ENCODE measurements at regions not wholly inside any gene's neighbourhood (a gene's known extent, or its start where the extent isn't known, plus 50 kb on each side); places are given as distances from the start of the nearest gene placed in this dataset.

GRCh38 chr6:14547284-14547998, 429.9 kb downstream of the CD83 start:
- ChIA-PET CTCF (no interaction called here), POLR2A (no interaction called here)
- Mint-ChIP-seq H3K36me3 (ENCODE audit: insufficient read depth, unreplicated experiment) (no peaks in the 10 kb centered on the region), H3K4me1 (ENCODE audit: low read depth, unreplicated experiment) (no peaks in the 10 kb centered on the region), H3K27ac (ENCODE audit: unreplicated experiment) (no peak overlapping the region), H3K27me3 (ENCODE audit: insufficient read depth, unreplicated experiment) (no peaks in the 10 kb centered on the region), H3K9me3 (ENCODE audit: unreplicated experiment) (no peaks in the 10 kb centered on the region), H3K4me3 (ENCODE audit: unreplicated experiment) (no peak overlapping the region)
- intact Hi-C loops (cut with micrococcal nuclease; ENCODE audit: unreplicated experiment) = no loop called here
- Histone ChIP-seq H3K9me3 (no peaks in the 10 kb centered on the region), H3K27me3 (replicated peaks; ENCODE audit: control insufficient read depth, insufficient read depth, low read length) (no peaks in the 10 kb centered on the region), H3K4me3 (ENCODE audit: low read depth, low read length) (no peak overlapping the region), H3K4me1 (peaks cover 6% of the 10 kb centered on the region; the same call in 1 of the 2 replicates), H3K36me3 (ENCODE audit: control insufficient read depth, insufficient read depth, low read length) (no peaks in the 10 kb centered on the region)
- BruUV-seq (replicated peaks) = no TSS peak
- TF ChIP-seq CTCF (IDR thresholded peaks at IDR 0.05; ENCODE audit: insufficient read depth in 1 of 2, low read depth in 1 of 2, low read length in 1 of 2, severe bottlenecking in 1 of 2, unreplicated experiment in 1 of 2) = no peak
- DNase-seq = no peak

- TF ChIP-seq CTCF (IDR thresholded peaks at IDR 0.05; ENCODE audit: insufficient read depth in 1 of 2, low read depth in 1 of 2, low read length in 1 of 2, severe bottlenecking in 1 of 2, unreplicated experiment in 1 of 2) = no peak
- Histone ChIP-seq H3K9me3 (no peaks in the 10 kb centered on the region), H3K27me3 (replicated peaks; ENCODE audit: control insufficient read depth, insufficient read depth, low read length) (no peaks in the 10 kb centered on the region), H3K4me3 (ENCODE audit: low read depth, low read length) (no peak overlapping the region), H3K36me3 (ENCODE audit: control insufficient read depth, insufficient read depth, low read length) (no peaks in the 10 kb centered on the region), H3K4me1 (peaks cover 6% of the 10 kb centered on the region; the same call in 1 of the 2 replicates)
- ChIA-PET CTCF (no interaction called here), POLR2A (no interaction called here)
- H3K4me1 Mint-ChIP-seq (ENCODE audit: low read depth, unreplicated experiment) = no peaks in the 10 kb centered on the region
- no peaks in the 10 kb centered on the region for H3K9me3 Mint-ChIP-seq (ENCODE audit: unreplicated experiment)
- intact Hi-C loops (cut with micrococcal nuclease; ENCODE audit: unreplicated experiment) = no loop called here
- DNase-seq = peak in 1 of 2 experiments; percentile 4
- no peaks in the 10 kb centered on the region for H3K36me3 Mint-ChIP-seq (ENCODE audit: insufficient read depth, unreplicated experiment)
- no peak overlapping the region for H3K27ac Mint-ChIP-seq (ENCODE audit: unreplicated experiment)
- no peak overlapping the region for H3K4me3 Mint-ChIP-seq (ENCODE audit: unreplicated experiment)
- no peaks in the 10 kb centered on the region for H3K27me3 Mint-ChIP-seq (ENCODE audit: insufficient read depth, unreplicated experiment)
- no TSS peak for BruUV-seq (replicated peaks)
Measured at GRCh38 chr6:14549304-14549770, 431.8 kb downstream of the CD83 start.

- H3K27ac Mint-ChIP-seq (ENCODE audit: unreplicated experiment) = no peak overlapping the region
- Histone ChIP-seq H3K4me3 (ENCODE audit: low read depth, low read length) (no peak overlapping the region), H3K27me3 (replicated peaks; ENCODE audit: control insufficient read depth, insufficient read depth, low read length) (no peaks in the 10 kb centered on the region), H3K36me3 (ENCODE audit: control insufficient read depth, insufficient read depth, low read length) (no peaks in the 10 kb centered on the region), H3K9me3 (no peaks in the 10 kb centered on the region), H3K4me1 (peaks cover 6% of the 10 kb centered on the region; the same call in 1 of the 2 replicates)
- no peaks in the 10 kb centered on the region for H3K4me1 Mint-ChIP-seq (ENCODE audit: low read depth, unreplicated experiment)
- no peak overlapping the region for H3K4me3 Mint-ChIP-seq (ENCODE audit: unreplicated experiment)
- CTCF ChIA-PET = no interaction called here
- H3K27me3 Mint-ChIP-seq (ENCODE audit: insufficient read depth, unreplicated experiment) = no peaks in the 10 kb centered on the region
- no peaks in the 10 kb centered on the region for H3K36me3 Mint-ChIP-seq (ENCODE audit: insufficient read depth, unreplicated experiment)
- intact Hi-C loops (cut with micrococcal nuclease; ENCODE audit: unreplicated experiment) = no loop called here
- POLR2A ChIA-PET = no interaction called here
- H3K9me3 Mint-ChIP-seq (ENCODE audit: unreplicated experiment) = no peaks in the 10 kb centered on the region
- DNase-seq = no peak
- BruUV-seq (replicated peaks) = no TSS peak
- no peak for TF ChIP-seq CTCF (IDR thresholded peaks at IDR 0.05; ENCODE audit: insufficient read depth in 1 of 2, low read depth in 1 of 2, low read length in 1 of 2, severe bottlenecking in 1 of 2, unreplicated experiment in 1 of 2)
Measured at GRCh38 chr6:14549871-14550270, 432.3 kb downstream of the CD83 start.

Data from Caco-2 (cell line).